ENCODE measurements at regions not wholly inside any gene's neighbourhood (a gene's known extent, or its start where the extent isn't known, plus 50 kb on each side); places are given as distances from the start of the nearest gene placed in this dataset.

DNA sequence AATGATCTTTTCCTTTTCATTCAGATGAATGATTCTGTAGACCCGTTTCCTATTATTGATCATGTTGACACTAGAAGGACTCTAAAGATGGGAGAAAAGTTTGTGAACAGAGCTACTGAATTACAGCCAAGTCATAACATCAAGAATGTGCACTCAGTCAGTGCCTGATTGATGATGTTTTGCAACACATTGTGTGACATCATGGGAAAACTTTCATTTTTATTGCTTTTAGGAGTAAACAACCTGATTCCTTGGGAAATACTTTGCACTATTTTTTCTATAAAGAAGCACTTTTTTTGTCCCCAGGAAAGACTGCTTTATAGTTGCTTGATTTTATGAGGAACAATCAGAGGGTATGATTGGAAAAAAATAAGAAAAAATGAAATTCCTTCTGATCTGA, 383.8 kb upstream of the JAG1 start:
- Histone ChIP-seq H3K27ac (ENCODE audit: low read length) (no peak overlapping the region), H3K9me3 (ENCODE audit: low read length) (no peaks in the 10 kb centered on the region), H3K4me3 (ENCODE audit: low read length) (no peak overlapping the region), H3K27me3 (ENCODE audit: low read length) (no peaks in the 10 kb centered on the region), H3K4me1 (ENCODE audit: low read length) (no peaks in the 10 kb centered on the region), H3K36me3 (ENCODE audit: insufficient read depth, low read length) (no peaks in the 10 kb centered on the region), H2AFZ (ENCODE audit: low read length) (no peak overlapping the region), H3K9me2 (replicated peaks; ENCODE audit: insufficient read depth, low read length) (no peaks in the 10 kb centered on the region), H3K79me2 (ENCODE audit: low read length) (no peaks in the 10 kb centered on the region), H4K20me1 (ENCODE audit: insufficient read depth, low read depth, low read length) (no peaks in the 10 kb centered on the region), H3K9ac (ENCODE audit: low read length) (no peak overlapping the region), H3K4me2 (ENCODE audit: low read depth, low read length, poor library complexity, severe bottlenecking) (no peak overlapping the region)
- DNase-seq: no peak

DNA sequence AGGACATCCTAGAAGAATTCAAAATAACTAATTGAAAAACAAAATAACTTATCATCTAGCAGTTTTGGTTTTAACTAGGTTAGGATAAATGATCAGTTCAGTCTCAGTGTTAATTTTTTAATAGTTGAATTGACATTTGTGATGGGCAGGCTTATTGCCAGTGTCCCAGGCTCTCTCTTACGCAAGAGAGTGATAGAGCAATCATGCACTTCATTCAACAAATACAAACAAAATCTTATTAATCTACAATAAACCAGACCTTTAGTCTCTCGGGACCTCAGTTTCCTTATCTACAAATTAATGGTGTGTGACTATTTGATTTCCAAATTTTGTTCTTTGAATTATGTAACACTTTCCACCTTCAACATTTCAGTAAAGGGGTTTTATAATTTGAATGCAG, 385.9 kb upstream of the JAG1 start:
- no peaks in the 10 kb centered on the region for H3K9me2 ChIP-seq (replicated peaks; ENCODE audit: insufficient read depth, low read length)
- DNase-seq: no peak
- H4K20me1 ChIP-seq (ENCODE audit: insufficient read depth, low read depth, low read length): no peaks in the 10 kb centered on the region
- H3K27ac ChIP-seq (ENCODE audit: low read length): no peak overlapping the region
- no peaks in the 10 kb centered on the region for H3K9me3 ChIP-seq (ENCODE audit: low read length)
- no peak overlapping the region for H2AFZ ChIP-seq (ENCODE audit: low read length)
- no peak overlapping the region for H3K9ac ChIP-seq (ENCODE audit: low read length)
- no peaks in the 10 kb centered on the region for H3K4me1 ChIP-seq (ENCODE audit: low read length)
- H3K4me2 ChIP-seq (ENCODE audit: low read depth, low read length, poor library complexity, severe bottlenecking): no peak overlapping the region
- no peaks in the 10 kb centered on the region for H3K36me3 ChIP-seq (ENCODE audit: insufficient read depth, low read length)
- H3K4me3 ChIP-seq (ENCODE audit: low read length): no peak overlapping the region
- no peaks in the 10 kb centered on the region for H3K27me3 ChIP-seq (ENCODE audit: low read length)
- no peaks in the 10 kb centered on the region for H3K79me2 ChIP-seq (ENCODE audit: low read length)

DNA sequence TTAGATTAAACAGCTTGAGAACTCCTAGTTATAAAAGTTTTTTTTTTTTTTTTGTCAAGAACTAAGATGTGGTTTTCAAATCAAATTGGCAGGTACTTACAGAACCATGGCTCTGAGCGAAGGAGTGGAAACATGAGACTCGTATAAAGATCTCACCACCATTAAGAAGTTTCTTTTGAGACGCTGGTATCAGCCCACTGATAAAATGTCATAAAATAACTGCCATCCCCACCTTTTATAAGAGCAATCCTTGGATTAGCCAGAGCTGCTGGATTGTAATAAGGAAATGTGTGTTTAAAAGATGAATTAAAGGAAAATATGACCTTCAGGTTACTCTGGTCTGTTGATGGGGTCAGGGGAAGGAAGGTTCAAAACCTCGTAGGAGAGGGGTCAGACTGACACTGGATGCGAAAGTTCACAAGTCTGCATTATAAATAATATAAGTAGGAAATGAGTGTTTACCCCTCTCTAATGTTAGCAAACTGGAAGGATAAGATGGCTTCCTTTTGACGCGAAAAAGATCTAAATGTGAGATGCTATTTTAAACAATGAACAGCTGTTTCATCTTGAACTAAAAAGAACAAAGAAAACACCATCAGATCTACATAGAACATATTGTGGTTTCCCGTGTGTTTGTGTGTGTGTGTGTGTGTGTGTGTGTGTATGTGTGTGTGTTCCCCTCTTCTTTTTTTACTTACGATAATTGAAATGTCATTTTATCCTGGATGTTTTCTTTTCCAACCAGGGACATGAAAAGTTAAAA, 386.8 kb upstream of the JAG1 start:
- Histone ChIP-seq H3K27me3 (ENCODE audit: low read length) (no peaks in the 10 kb centered on the region), H3K36me3 (ENCODE audit: insufficient read depth, low read length) (no peaks in the 10 kb centered on the region), H3K9ac (ENCODE audit: low read length) (no peak overlapping the region), H3K4me2 (ENCODE audit: low read depth, low read length, poor library complexity, severe bottlenecking) (no peak overlapping the region), H3K27ac (ENCODE audit: low read length) (no peak overlapping the region), H3K4me1 (ENCODE audit: low read length) (no peaks in the 10 kb centered on the region), H2AFZ (ENCODE audit: low read length) (no peak overlapping the region), H3K9me3 (ENCODE audit: low read length) (no peaks in the 10 kb centered on the region), H3K79me2 (ENCODE audit: low read length) (no peaks in the 10 kb centered on the region), H3K4me3 (ENCODE audit: low read length) (no peak overlapping the region), H4K20me1 (ENCODE audit: insufficient read depth, low read depth, low read length) (no peaks in the 10 kb centered on the region), H3K9me2 (replicated peaks; ENCODE audit: insufficient read depth, low read length) (no peaks in the 10 kb centered on the region)
- no peak for DNase-seq

DNA sequence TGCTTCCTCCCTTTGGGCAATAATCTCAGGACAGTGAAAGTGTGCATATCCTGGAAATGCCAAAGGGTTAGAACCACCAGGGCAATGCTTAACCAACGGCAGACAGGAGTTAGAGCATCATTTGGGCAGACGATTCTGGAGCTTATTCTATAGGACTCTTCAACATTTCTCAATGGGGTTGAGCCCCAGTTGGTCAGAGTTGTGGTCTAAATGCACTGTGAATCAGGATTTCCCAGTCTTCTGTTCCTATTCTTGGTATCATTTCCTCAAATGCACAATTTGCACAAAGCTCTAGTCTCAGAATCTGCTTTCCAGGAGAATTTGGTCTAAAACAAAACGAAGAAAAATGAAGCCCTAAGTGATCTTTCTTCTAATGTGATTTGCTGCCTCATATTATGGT, 389.6 kb upstream of the JAG1 start:
- Histone ChIP-seq H3K36me3 (ENCODE audit: insufficient read depth, low read length) (no peaks in the 10 kb centered on the region), H3K9me3 (ENCODE audit: low read length) (no peaks in the 10 kb centered on the region), H3K9me2 (replicated peaks; ENCODE audit: insufficient read depth, low read length) (no peaks in the 10 kb centered on the region), H3K9ac (ENCODE audit: low read length) (no peak overlapping the region), H3K27me3 (ENCODE audit: low read length) (no peaks in the 10 kb centered on the region), H3K27ac (ENCODE audit: low read length) (no peak overlapping the region), H2AFZ (ENCODE audit: low read length) (no peak overlapping the region), H3K4me1 (ENCODE audit: low read length) (no peaks in the 10 kb centered on the region), H3K79me2 (ENCODE audit: low read length) (no peaks in the 10 kb centered on the region), H3K4me3 (ENCODE audit: low read length) (no peak overlapping the region), H4K20me1 (ENCODE audit: insufficient read depth, low read depth, low read length) (no peaks in the 10 kb centered on the region), H3K4me2 (ENCODE audit: low read depth, low read length, poor library complexity, severe bottlenecking) (no peak overlapping the region)
- no peak for DNase-seq

DNA sequence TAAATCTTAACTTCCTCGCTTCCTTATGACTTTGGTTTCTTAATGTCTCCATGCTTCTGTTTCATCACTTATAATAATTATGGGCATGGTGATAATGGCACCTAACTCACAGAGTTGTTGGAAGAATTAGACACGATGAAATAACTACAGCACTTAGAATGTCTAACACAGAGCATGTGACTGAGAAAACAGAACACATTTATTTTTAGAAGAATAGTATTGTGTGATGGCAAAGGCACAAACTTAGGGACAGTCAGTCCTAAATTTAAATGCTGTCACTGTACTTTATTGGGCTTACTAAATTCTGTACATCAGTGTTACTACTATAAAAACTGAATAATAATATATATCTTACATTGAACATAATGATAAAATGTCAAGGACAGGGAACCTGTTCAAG, 391.1 kb upstream of the JAG1 start:
- no peak for DNase-seq
- Histone ChIP-seq H3K4me3 (ENCODE audit: low read length) (no peak overlapping the region), H3K27ac (ENCODE audit: low read length) (no peak overlapping the region), H3K9me2 (replicated peaks; ENCODE audit: insufficient read depth, low read length) (no peaks in the 10 kb centered on the region), H3K79me2 (ENCODE audit: low read length) (no peaks in the 10 kb centered on the region), H4K20me1 (ENCODE audit: insufficient read depth, low read depth, low read length) (no peaks in the 10 kb centered on the region), H3K27me3 (ENCODE audit: low read length) (no peaks in the 10 kb centered on the region), H2AFZ (ENCODE audit: low read length) (no peak overlapping the region), H3K4me2 (ENCODE audit: low read depth, low read length, poor library complexity, severe bottlenecking) (no peak overlapping the region), H3K9ac (ENCODE audit: low read length) (no peak overlapping the region), H3K4me1 (ENCODE audit: low read length) (no peaks in the 10 kb centered on the region), H3K9me3 (ENCODE audit: low read length) (no peaks in the 10 kb centered on the region), H3K36me3 (ENCODE audit: insufficient read depth, low read length) (no peaks in the 10 kb centered on the region)

DNA sequence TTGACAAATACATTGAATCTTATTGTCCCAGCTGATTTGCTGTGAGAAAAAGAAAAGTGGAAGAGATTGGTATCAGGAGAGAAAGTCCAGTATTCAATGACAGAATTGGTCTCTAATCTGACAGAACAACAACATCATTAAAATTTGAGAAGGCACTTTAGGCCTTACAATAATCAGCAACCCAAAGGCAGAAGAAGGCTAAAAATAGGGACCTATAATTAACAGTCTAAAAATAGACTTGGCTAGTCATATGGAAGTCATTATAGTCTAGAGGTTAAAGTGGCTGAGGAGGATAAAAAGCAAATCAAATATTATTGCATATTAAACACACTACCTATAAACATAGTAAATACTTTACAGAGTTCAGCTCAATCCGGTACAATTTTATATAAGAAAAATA, 393.6 kb upstream of the JAG1 start:
- Histone ChIP-seq H3K79me2 (ENCODE audit: low read length) (no peaks in the 10 kb centered on the region), H3K27ac (ENCODE audit: low read length) (no peak overlapping the region), H3K4me1 (ENCODE audit: low read length) (no peaks in the 10 kb centered on the region), H2AFZ (ENCODE audit: low read length) (no peak overlapping the region), H4K20me1 (ENCODE audit: insufficient read depth, low read depth, low read length) (no peaks in the 10 kb centered on the region), H3K27me3 (ENCODE audit: low read length) (no peaks in the 10 kb centered on the region), H3K9me3 (ENCODE audit: low read length) (peaks cover 5% of the 10 kb centered on the region; the same call in 1 of the 2 replicates), H3K9me2 (replicated peaks; ENCODE audit: insufficient read depth, low read length) (no peaks in the 10 kb centered on the region), H3K4me2 (ENCODE audit: low read depth, low read length, poor library complexity, severe bottlenecking) (no peak overlapping the region), H3K36me3 (ENCODE audit: insufficient read depth, low read length) (no peaks in the 10 kb centered on the region), H3K9ac (ENCODE audit: low read length) (no peak overlapping the region), H3K4me3 (ENCODE audit: low read length) (no peak overlapping the region)
- DNase-seq: no peak

DNA sequence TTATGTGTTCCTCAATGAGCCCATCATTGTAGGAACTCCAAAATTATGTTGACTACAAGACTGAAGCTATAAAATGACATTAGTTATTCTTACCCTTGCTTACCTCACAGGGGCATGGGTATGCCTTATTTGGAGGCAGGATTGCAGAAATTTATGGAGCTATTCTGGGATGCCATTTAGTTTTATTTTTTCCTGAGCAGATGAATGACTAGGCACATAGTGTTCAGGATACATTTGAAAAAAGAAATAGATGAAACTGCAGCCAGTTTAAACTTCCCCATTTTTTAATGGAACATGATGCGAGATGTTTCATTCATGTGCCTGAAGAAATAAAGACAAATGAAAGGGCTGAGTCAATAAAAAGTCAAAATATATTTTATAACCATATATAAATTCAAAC, 399.2 kb upstream of the JAG1 start:
- no peaks in the 10 kb centered on the region for H3K36me3 ChIP-seq (ENCODE audit: insufficient read depth, low read length)
- H3K9me2 ChIP-seq (replicated peaks; ENCODE audit: insufficient read depth, low read length): no peaks in the 10 kb centered on the region
- no peaks in the 10 kb centered on the region for H3K27me3 ChIP-seq (ENCODE audit: low read length)
- H3K9me3 ChIP-seq (ENCODE audit: low read length): peaks cover 5% of the 10 kb centered on the region; the same call in 1 of the 2 replicates
- H3K79me2 ChIP-seq (ENCODE audit: low read length): no peaks in the 10 kb centered on the region
- H3K9ac ChIP-seq (ENCODE audit: low read length): no peak overlapping the region
- H3K4me1 ChIP-seq (ENCODE audit: low read length): no peaks in the 10 kb centered on the region
- DNase-seq: no peak
- no peak overlapping the region for H3K27ac ChIP-seq (ENCODE audit: low read length)
- H3K4me2 ChIP-seq (ENCODE audit: low read depth, low read length, poor library complexity, severe bottlenecking): no peak overlapping the region
- H4K20me1 ChIP-seq (ENCODE audit: insufficient read depth, low read depth, low read length): no peaks in the 10 kb centered on the region
- no peak overlapping the region for H3K4me3 ChIP-seq (ENCODE audit: low read length)
- H2AFZ ChIP-seq (ENCODE audit: low read length): no peak overlapping the region

DNA sequence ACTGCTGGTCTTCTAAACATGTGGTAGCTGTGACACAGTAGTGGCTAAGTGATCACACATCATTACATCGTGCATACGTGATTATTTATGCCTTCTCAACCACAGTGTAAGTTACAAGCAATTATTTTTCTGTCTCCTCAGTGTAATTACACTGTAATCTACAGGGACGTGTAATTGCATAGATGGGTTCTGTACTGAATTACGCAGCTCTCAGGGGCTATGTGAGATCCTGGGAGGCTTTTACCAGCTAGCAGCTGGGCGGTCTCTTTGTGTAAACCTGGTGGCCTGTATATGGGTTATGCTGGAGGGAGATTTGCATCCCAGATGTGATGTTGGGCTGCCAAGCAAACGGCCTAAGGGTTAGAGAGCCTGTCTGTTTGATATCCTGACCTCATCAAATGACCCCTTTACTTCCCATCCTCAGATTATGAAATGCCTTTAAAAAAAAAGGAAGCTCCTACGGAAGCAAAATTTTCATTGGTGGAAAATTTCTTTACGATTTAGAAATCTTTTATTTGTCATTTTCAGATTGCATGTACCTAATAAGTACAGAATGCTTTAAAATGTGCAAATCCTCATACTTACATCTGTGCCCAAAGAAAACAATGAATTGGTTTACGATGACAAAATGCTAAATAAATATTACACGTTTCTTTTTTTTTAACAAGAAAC, 402.8 kb upstream of the JAG1 start:
- Histone ChIP-seq H3K4me3 (ENCODE audit: low read length) (no peak overlapping the region), H3K27me3 (ENCODE audit: low read length) (no peaks in the 10 kb centered on the region), H3K9ac (ENCODE audit: low read length) (no peak overlapping the region), H3K27ac (ENCODE audit: low read length) (no peak overlapping the region), H3K9me2 (replicated peaks; ENCODE audit: insufficient read depth, low read length) (no peaks in the 10 kb centered on the region), H3K79me2 (ENCODE audit: low read length) (no peaks in the 10 kb centered on the region), H3K4me1 (ENCODE audit: low read length) (no peaks in the 10 kb centered on the region), H2AFZ (ENCODE audit: low read length) (no peak overlapping the region), H3K4me2 (ENCODE audit: low read depth, low read length, poor library complexity, severe bottlenecking) (no peak overlapping the region), H3K9me3 (ENCODE audit: low read length) (peaks cover 2% of the 10 kb centered on the region; the same call in 1 of the 2 replicates), H3K36me3 (ENCODE audit: insufficient read depth, low read length) (no peaks in the 10 kb centered on the region), H4K20me1 (ENCODE audit: insufficient read depth, low read depth, low read length) (no peaks in the 10 kb centered on the region)
- DNase-seq: no peak
